ENCODE measurements at regions not wholly inside any gene's neighbourhood (a gene's known extent, or its start where the extent isn't known, plus 50 kb on each side); places are given as distances from the start of the nearest gene placed in this dataset.
"Not testable (repeated sequence)": the region's sequence is repeated elsewhere in the genome, so short reads cannot be mapped to it uniquely, and the experiment has no call there.

- no peaks in the 10 kb centered on the region for H3K9me3 ChIP-seq (ENCODE audit: control insufficient read depth, low read length)
- no peaks in the 10 kb centered on the region for H3K36me3 ChIP-seq (ENCODE audit: control insufficient read depth, insufficient read depth, low read length)
- no peak for DNase-seq
- H3K27ac ChIP-seq (ENCODE audit: insufficient read depth, low read length, poor library complexity, severe bottlenecking): no peak overlapping the region
- peaks cover 31% of the 10 kb centered on the region for H3K4me1 ChIP-seq (ENCODE audit: control insufficient read depth, insufficient read depth, low read length, poor library complexity, severe bottlenecking)
- no peak overlapping the region for H3K4me3 ChIP-seq (ENCODE audit: insufficient read depth, low read depth, low read length, poor library complexity, severe bottlenecking)
- no peaks in the 10 kb centered on the region for H3K27me3 ChIP-seq (replicated peaks; ENCODE audit: control insufficient read depth, insufficient read depth, low read length, poor library complexity, severe bottlenecking)
Measured at GRCh38 chr18:46179306-46179705, 75.1 kb downstream of the HAUS1 start.

GRCh38 chr18:46182633-46183358 is 78.6 kb downstream of the HAUS1 start:
- H3K27me3 ChIP-seq (replicated peaks; ENCODE audit: control insufficient read depth, insufficient read depth, low read length, poor library complexity, severe bottlenecking): no peaks in the 10 kb centered on the region
- no peaks in the 10 kb centered on the region for H3K36me3 ChIP-seq (ENCODE audit: control insufficient read depth, insufficient read depth, low read length)
- peaks cover 19% of the 10 kb centered on the region for H3K4me1 ChIP-seq (ENCODE audit: control insufficient read depth, insufficient read depth, low read length, poor library complexity, severe bottlenecking)
- no peak overlapping the region for H3K4me3 ChIP-seq (ENCODE audit: insufficient read depth, low read depth, low read length, poor library complexity, severe bottlenecking)
- H3K9me3 ChIP-seq (ENCODE audit: control insufficient read depth, low read length): no peaks in the 10 kb centered on the region
- no peak overlapping the region for H3K27ac ChIP-seq (ENCODE audit: insufficient read depth, low read length, poor library complexity, severe bottlenecking)
- DNase-seq: no peak

GRCh38 chr18:46184296-46184695 is 80.1 kb downstream of the HAUS1 start:
- H3K9me3 ChIP-seq (ENCODE audit: control insufficient read depth, low read length); DNase-seq; H3K36me3 ChIP-seq (ENCODE audit: control insufficient read depth, insufficient read depth, low read length); H3K27me3 ChIP-seq (replicated peaks; ENCODE audit: control insufficient read depth, insufficient read depth, low read length, poor library complexity, severe bottlenecking); H3K27ac ChIP-seq (ENCODE audit: insufficient read depth, low read length, poor library complexity, severe bottlenecking); H3K4me3 ChIP-seq (ENCODE audit: insufficient read depth, low read depth, low read length, poor library complexity, severe bottlenecking): not testable (repeated sequence)
- peaks cover 24% of the 10 kb centered on the region for H3K4me1 ChIP-seq (ENCODE audit: control insufficient read depth, insufficient read depth, low read length, poor library complexity, severe bottlenecking)

- H3K36me3 ChIP-seq (ENCODE audit: control insufficient read depth, insufficient read depth, low read length): no peaks in the 10 kb centered on the region
- H3K9me3 ChIP-seq (ENCODE audit: control insufficient read depth, low read length): no peaks in the 10 kb centered on the region
- H3K27me3 ChIP-seq (replicated peaks; ENCODE audit: control insufficient read depth, insufficient read depth, low read length, poor library complexity, severe bottlenecking): no peaks in the 10 kb centered on the region
- peaks cover 24% of the 10 kb centered on the region for H3K4me1 ChIP-seq (ENCODE audit: control insufficient read depth, insufficient read depth, low read length, poor library complexity, severe bottlenecking)
- H3K27ac ChIP-seq (ENCODE audit: insufficient read depth, low read length, poor library complexity, severe bottlenecking): no peak overlapping the region
- DNase-seq: no peak
- H3K4me3 ChIP-seq (ENCODE audit: insufficient read depth, low read depth, low read length, poor library complexity, severe bottlenecking): no peak overlapping the region
Measured at GRCh38 chr18:46184727-46185126, 80.5 kb downstream of the HAUS1 start.

- no peak for DNase-seq
- H3K9me3 ChIP-seq (ENCODE audit: control insufficient read depth, low read length): no peaks in the 10 kb centered on the region
- peaks cover 5% of the 10 kb centered on the region for H3K4me1 ChIP-seq (ENCODE audit: control insufficient read depth, insufficient read depth, low read length, poor library complexity, severe bottlenecking)
- no peaks in the 10 kb centered on the region for H3K27me3 ChIP-seq (replicated peaks; ENCODE audit: control insufficient read depth, insufficient read depth, low read length, poor library complexity, severe bottlenecking)
- H3K36me3 ChIP-seq (ENCODE audit: control insufficient read depth, insufficient read depth, low read length): no peaks in the 10 kb centered on the region
- no peak overlapping the region for H3K27ac ChIP-seq (ENCODE audit: insufficient read depth, low read length, poor library complexity, severe bottlenecking)
- H3K4me3 ChIP-seq (ENCODE audit: insufficient read depth, low read depth, low read length, poor library complexity, severe bottlenecking): no peak overlapping the region
Measured at GRCh38 chr18:46190667-46191066, 86.5 kb downstream of the HAUS1 start.

- Histone ChIP-seq H3K27ac (ENCODE audit: insufficient read depth, low read length, poor library complexity, severe bottlenecking) (no peak overlapping the region), H3K4me1 (ENCODE audit: control insufficient read depth, insufficient read depth, low read length, poor library complexity, severe bottlenecking) (no peaks in the 10 kb centered on the region), H3K36me3 (ENCODE audit: control insufficient read depth, insufficient read depth, low read length) (no peaks in the 10 kb centered on the region), H3K4me3 (ENCODE audit: insufficient read depth, low read depth, low read length, poor library complexity, severe bottlenecking) (no peak overlapping the region), H3K9me3 (ENCODE audit: control insufficient read depth, low read length) (no peaks in the 10 kb centered on the region), H3K27me3 (replicated peaks; ENCODE audit: control insufficient read depth, insufficient read depth, low read length, poor library complexity, severe bottlenecking) (no peaks in the 10 kb centered on the region)
- no peak for DNase-seq
Measured at GRCh38 chr18:46196627-46197243, 92.5 kb downstream of the HAUS1 start.

- Histone ChIP-seq H3K27ac (ENCODE audit: insufficient read depth, low read length, poor library complexity, severe bottlenecking) (no peak overlapping the region), H3K4me1 (ENCODE audit: control insufficient read depth, insufficient read depth, low read length, poor library complexity, severe bottlenecking) (peaks cover 7% of the 10 kb centered on the region)
- no peak for DNase-seq
Measured at GRCh38 chr18:46199515-46200147, 95.4 kb downstream of the HAUS1 start.

GRCh38 chr18:46200178-46201055 is 96.2 kb downstream of the HAUS1 start:
- H3K27me3 ChIP-seq (replicated peaks; ENCODE audit: control insufficient read depth, insufficient read depth, low read length, poor library complexity, severe bottlenecking); H3K27ac ChIP-seq (ENCODE audit: insufficient read depth, low read length, poor library complexity, severe bottlenecking): not testable (repeated sequence)
- peaks cover 12% of the 10 kb centered on the region for H3K4me1 ChIP-seq (ENCODE audit: control insufficient read depth, insufficient read depth, low read length, poor library complexity, severe bottlenecking)

More at GRCh38 chr18:46199515-46200147, 95.4 kb downstream of the HAUS1 start:
- no peaks in the 10 kb centered on the region for H3K27me3 ChIP-seq (replicated peaks; ENCODE audit: control insufficient read depth, insufficient read depth, low read length, poor library complexity, severe bottlenecking)
- no peaks in the 10 kb centered on the region for H3K9me3 ChIP-seq (ENCODE audit: control insufficient read depth, low read length)
- no peaks in the 10 kb centered on the region for H3K36me3 ChIP-seq (ENCODE audit: control insufficient read depth, insufficient read depth, low read length)
- no peak overlapping the region for H3K4me3 ChIP-seq (ENCODE audit: insufficient read depth, low read depth, low read length, poor library complexity, severe bottlenecking)

GRCh38 chr18:46204143-46204542 is 100.0 kb downstream of the HAUS1 start:
- Histone ChIP-seq H3K4me3 (ENCODE audit: insufficient read depth, low read depth, low read length, poor library complexity, severe bottlenecking) (no peak overlapping the region), H3K4me1 (ENCODE audit: control insufficient read depth, insufficient read depth, low read length, poor library complexity, severe bottlenecking) (peaks cover 12% of the 10 kb centered on the region), H3K9me3 (ENCODE audit: control insufficient read depth, low read length) (no peaks in the 10 kb centered on the region), H3K27me3 (replicated peaks; ENCODE audit: control insufficient read depth, insufficient read depth, low read length, poor library complexity, severe bottlenecking) (no peaks in the 10 kb centered on the region), H3K27ac (ENCODE audit: insufficient read depth, low read length, poor library complexity, severe bottlenecking) (no peak overlapping the region), H3K36me3 (ENCODE audit: control insufficient read depth, insufficient read depth, low read length) (no peaks in the 10 kb centered on the region)
- DNase-seq: no peak

More at GRCh38 chr18:46200178-46201055, 96.2 kb downstream of the HAUS1 start:
- not testable (repeated sequence) for H3K4me3 ChIP-seq (ENCODE audit: insufficient read depth, low read depth, low read length, poor library complexity, severe bottlenecking); DNase-seq; H3K9me3 ChIP-seq (ENCODE audit: control insufficient read depth, low read length); H3K36me3 ChIP-seq (ENCODE audit: control insufficient read depth, insufficient read depth, low read length)
